22Rv1 (cell line): ENCODE measurements at regions not wholly inside any gene's neighbourhood (a gene's known extent, or its start where the extent isn't known, plus 50 kb on each side); places are given as distances from the start of the nearest gene placed in this dataset.

Experiments
- CTCF ChIP-seq: fragments of 450-650 bp; IDR thresholded peaks from 2 replicates; pipeline ENCODE4 v1.5.1; 2017; ENCODE audit warnings: mild to moderate bottlenecking
- ZFX ChIP-seq: fragments of 450-650 bp; IDR thresholded peaks from 2 replicates; pipeline ENCODE4 v1.6.1; 2017; ENCODE audit warnings: antibody characterized with exemption, borderline replicate concordance

DNA sequence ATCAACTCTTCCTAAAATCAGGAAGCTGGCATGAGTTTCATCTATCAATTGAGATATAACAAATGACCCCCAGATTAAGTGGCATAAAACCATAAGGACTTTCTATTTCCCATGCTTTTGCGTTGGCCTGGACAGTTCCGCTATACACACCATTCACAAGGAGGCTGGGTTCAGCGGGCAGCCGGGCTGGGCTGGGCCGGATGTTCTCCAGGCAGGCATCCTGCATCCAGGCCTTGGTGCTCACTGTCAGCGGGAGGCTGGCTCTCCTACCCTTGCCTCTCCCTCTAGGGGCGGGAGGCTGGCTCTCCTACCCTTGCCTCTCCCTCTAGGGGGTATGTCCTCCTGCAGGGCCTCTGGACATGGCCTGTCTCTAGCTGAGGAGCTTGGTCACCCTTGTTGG, 266.0 kb upstream of the ARRDC4 start:
- TF ChIP-seq CTCF (no peak), ZFX (no peak)
